GM19239 (cell line): ENCODE measurements at regions not wholly inside any gene's neighbourhood (a gene's known extent, or its start where the extent isn't known, plus 50 kb on each side); places are given as distances from the start of the nearest gene placed in this dataset.

Experiments
- DNase-seq: peaks from one replicate; pipeline ENCODE4 v3.0.0; 2011; ENCODE audit warnings: low spot score; ENCODE audit not compliant: insufficient read length
- FAIRE-seq: peaks from 2 replicates; lab custom pipeline; 2011; peaks lifted over from hg19 to GRCh38; lab: Jason Lieb, UNC

- FAIRE-seq (no peak), DNase-seq (no peak)
These were observed 135.1 kb upstream of the MAGI3 start for GRCh38 chr1:113255038-113255719.

- FAIRE-seq (peak; percentile 31), DNase-seq (no peak)
These were observed 134.5 kb upstream of the MAGI3 start for GRCh38 chr1:113255720-113256347.

GRCh38 chr1:113256348-113256729, 134.0 kb upstream of the MAGI3 start:
- DNase-seq (no peak), FAIRE-seq (no peak)

DNA sequence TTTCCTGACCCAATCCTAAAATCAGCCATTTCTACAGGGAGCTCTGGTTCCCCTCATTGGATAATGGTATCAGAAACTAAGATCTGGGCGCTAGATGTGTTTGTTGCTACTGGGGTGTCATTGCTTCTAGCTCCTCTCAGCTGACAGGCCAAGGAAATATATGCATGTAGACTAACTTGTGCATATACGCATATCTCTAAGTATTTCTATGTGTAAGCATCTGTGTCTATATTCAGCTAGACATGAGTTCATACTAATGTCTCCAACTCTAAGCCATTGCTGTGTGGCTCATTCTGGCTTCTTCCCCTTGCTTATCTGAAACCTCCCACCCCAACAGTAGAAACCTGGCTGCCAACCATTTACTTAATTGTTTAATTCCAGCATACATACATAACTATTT, 130.3 kb upstream of the MAGI3 start:
- no peak for DNase-seq
- FAIRE-seq: no peak

- no peak for FAIRE-seq
These were observed 125.1 kb upstream of the MAGI3 start for GRCh38 chr1:113265196-113265595.

GRCh38 chr1:113266788-113267187, 123.5 kb upstream of the MAGI3 start:
- DNase-seq: no peak
- no peak for FAIRE-seq

More at GRCh38 chr1:113265196-113265595, 125.1 kb upstream of the MAGI3 start:
- no peak for DNase-seq

DNA sequence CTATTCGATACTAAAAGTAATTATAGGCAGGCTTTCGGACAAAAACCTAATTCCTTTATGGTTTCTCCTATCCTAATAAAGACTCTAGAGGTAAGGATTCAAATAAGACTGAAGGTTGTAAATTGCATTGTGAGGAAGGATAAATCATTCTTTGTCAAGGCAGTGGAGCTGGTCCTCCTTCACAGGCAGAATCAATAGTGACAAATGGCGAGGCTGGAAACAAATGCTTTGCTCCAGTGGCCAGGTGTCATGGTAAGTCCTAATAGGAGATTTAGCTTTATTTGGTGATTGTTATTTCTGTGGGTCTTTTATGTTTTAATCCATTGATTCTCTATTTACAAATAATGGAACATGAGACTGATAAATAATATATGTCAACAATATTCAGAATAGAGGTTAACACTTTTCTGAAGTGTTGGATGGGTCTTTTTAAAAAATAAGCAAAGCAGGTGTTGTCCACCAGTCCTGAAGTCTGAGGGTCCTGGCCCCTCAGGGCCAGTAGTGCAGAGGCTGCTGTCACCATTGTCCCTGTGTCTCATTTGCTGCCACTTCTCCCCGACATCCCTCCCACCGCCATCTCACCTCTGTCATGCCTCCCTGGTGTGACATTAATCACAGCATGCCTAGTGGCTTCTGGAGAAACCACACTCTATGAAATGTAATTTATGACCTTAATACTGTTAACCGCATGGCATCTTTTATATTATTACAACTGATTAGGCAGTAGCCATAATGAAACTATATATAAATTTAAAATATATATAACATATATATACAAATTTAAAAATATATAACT, 120.9 kb upstream of the MAGI3 start:
- DNase-seq (no peak), FAIRE-seq (no peak)

- FAIRE-seq (no peak), DNase-seq (no peak)
These were observed 119.3 kb upstream of the MAGI3 start for GRCh38 chr1:113271039-113271438.

DNA sequence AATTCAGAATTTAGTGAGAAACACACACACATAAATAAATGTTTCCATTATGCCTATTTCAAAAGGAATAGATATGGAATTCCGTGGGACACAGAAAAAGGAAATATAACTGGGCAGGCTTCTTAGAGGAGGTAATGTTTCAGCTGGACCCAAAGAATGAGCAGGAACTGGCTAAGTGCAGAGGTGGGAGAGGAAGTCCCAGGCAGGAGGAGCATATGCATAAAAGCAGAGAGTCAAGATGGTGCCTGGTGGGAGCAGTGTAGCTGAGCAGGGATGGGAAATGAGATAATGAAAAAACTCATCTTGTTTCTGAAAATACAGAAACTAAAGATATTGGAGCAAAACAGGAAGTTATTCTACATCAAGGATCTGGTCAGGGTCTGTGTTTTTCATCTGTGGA, 115.2 kb upstream of the MAGI3 start:
- DNase-seq: no peak
- no peak for FAIRE-seq

DNA sequence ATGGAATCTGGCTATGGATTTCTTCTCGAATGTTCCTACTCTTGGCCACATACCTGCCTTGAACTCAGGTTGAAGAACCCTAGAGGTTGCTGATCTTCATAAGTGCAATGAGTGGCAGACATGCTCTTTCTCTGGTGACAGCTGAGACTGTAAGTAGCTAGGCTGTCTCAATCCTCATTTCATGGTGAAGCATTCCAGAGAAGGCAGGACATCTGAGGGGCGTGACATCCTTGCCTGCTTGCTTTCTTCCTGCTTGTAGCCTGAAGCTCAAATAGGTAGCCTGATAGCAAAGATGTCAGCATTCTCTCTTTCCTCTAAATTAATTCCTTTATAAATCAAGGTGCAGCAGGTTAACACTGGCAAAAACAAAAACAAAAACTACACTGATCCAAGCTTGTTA, 114.6 kb upstream of the MAGI3 start:
- FAIRE-seq: no peak

DNA sequence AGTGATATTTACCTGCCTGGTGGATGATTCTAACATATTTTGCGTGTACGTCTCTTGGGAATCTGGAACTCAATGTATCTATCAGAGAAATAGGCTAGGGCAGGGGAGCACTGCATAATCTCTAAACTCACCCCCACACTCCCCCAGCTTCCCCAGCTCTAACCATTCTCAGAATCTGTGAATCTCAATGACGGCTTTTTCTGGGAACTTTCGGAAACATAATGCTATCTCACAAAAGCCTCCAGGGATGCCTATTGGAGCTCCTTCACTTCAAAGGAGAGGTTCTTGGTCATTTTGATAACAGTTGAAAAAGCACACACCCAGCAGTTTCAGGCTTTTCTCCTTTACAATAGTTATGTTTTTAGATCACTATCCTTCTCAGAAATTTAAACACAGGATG, 113.8 kb upstream of the MAGI3 start:
- FAIRE-seq: no peak
- DNase-seq: no peak

More for the DNA sequence above, 114.6 kb upstream of the MAGI3 start:
- DNase-seq: no peak

DNA sequence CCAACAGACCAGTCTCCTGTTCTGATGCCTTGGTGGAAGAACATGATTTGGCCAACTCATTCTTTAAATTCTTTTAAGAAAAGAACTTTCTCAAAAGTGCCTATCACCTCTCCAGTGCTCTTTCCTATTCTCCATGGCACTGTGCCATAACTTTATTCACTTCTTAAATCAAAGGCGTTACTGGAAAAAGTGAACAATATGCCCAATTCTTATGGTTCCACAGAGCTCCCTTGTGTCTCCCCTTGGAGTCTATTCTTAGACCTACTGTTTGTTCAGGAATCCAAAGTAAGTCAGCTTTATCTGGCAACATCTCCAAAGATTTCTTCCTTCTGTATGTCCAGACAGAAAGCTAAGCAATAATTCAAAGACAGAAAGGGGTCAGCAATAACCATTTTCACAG, 111.9 kb upstream of the MAGI3 start:
- no peak for FAIRE-seq
- no peak for DNase-seq

- DNase-seq (no peak), FAIRE-seq (no peak)
These were observed 111.5 kb upstream of the MAGI3 start for GRCh38 chr1:113278777-113279176.

GRCh38 chr1:113279776-113280391, 110.4 kb upstream of the MAGI3 start:
- DNase-seq: no peak
- no peak for FAIRE-seq

GRCh38 chr1:113280581-113280980, 109.7 kb upstream of the MAGI3 start:
- no peak for DNase-seq
- FAIRE-seq: no peak

- FAIRE-seq: no peak
These were observed 108.8 kb upstream of the MAGI3 start for GRCh38 chr1:113281550-113281949.

GRCh38 chr1:113282008-113282892, 108.1 kb upstream of the MAGI3 start:
- DNase-seq: no peak
- FAIRE-seq: no peak

More at GRCh38 chr1:113281550-113281949, 108.8 kb upstream of the MAGI3 start:
- DNase-seq: no peak

DNA sequence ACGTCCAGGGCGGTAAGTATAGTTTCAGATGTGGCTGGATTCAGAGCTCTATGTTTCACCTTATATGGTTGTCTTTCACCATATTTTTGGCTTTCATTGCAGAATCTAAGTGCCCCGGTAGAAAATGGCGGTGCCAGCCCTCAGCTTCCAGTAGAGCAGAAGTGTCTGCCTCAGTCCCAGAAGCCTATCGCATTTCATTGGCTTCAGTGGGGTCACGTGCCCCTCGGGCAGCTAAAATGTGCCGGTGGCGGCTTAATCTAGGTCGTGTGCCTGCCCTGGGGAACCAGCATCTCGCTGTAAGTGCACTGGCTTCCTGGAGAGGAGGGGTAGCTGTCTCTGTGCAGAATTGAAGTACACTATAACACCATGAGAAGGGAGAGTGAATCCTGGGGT, 107.4 kb upstream of the MAGI3 start:
- FAIRE-seq (no peak), DNase-seq (no peak)

DNA sequence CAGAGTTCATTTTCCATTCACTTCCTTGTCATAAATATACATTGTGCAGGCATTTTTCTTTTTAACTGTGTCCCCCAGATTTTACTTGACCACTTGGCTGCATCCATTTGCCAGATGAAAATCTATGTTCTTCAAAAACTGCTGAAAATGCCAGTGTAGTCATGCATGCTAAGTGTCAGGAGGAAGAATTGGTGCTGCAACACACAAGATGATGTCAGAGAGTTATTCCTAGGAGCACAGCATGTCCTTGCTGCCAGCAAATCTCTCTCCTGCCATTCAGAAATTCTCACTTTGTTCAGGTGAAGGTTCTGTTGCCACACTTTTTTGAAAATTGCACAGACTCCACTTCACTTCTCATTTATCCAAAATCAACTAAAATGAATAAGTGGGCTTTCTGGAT, 106.4 kb upstream of the MAGI3 start:
- DNase-seq (no peak), FAIRE-seq (no peak)

DNA sequence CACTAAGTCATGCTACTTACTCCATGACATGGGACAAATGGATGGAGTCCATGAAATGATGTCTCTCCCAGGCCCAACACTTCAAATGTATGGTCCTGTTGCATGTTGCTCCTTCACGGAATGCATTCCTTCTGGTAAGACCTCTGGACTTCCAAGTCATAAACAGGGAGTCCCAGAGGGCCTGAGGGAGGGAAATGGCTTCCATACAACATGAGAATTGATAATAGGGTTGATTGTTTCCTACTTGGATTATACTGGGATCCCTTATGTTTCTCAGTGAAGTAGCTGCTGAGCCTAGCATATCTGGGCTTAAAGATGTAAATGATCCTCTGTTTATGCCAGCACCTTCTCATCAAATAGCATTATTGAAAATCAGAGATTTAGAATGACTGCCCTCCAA, 104.2 kb upstream of the MAGI3 start:
- DNase-seq (no peak), FAIRE-seq (no peak)
